GM12878 (cell line): ENCODE measurements at regions not wholly inside any gene's neighbourhood (a gene's known extent, or its start where the extent isn't known, plus 50 kb on each side); places are given as distances from the start of the nearest gene placed in this dataset.
"Not testable (repeated sequence)": the region's sequence is repeated elsewhere in the genome, so short reads cannot be mapped to it uniquely, and the experiment has no call there.

Experiments used
- ATAC-seq: fragments of 200-7000 bp; cut with Tn5 transposase; 3 replicates; pipeline ENCODE4 v1.9.1; 2020; ENCODE audit warnings: mild to moderate bottlenecking, moderate library complexity
- BruUV-seq: library from RNA; stranded (reverse); fragments of 400-500 nt; replicated peaks from 2 replicates; lab custom pipeline; 2021; lab: Mats Ljungman, UMichigan
- CTCF ChIA-PET: fragments of 300-600 bp; sonication (Branson Sonifier 250); formaldehyde crosslinking; extraction: SDS; loops from one replicate; lab custom pipeline; 2021; ENCODE audit warnings: inconsistent platforms; lab: Yijun Ruan, JAX
- POLR2A ChIA-PET: fragments of 350-600 bp; formaldehyde crosslinking; extraction: SDS; loops from one replicate; lab custom pipeline; 2021; ENCODE audit warnings: inconsistent platforms; lab: Charles Lee
- RAD21 ChIA-PET: fragments of 300-600 bp; sonication (Branson Sonifier 250); formaldehyde crosslinking; loops from one replicate; lab custom pipeline; 2023; ENCODE audit warnings: antibody characterized with exemption; ENCODE audit not compliant: unreplicated experiment; lab: Charles Lee
- SMC1A ChIA-PET: fragments of 300-600 bp; sonication (Branson Sonifier 250); formaldehyde crosslinking; loops from one replicate; lab custom pipeline; 2023; ENCODE audit not compliant: unreplicated experiment, uncharacterized antibody; lab: Charles Lee
- DNase-seq: peaks from one replicate; pipeline ENCODE4 v3.0.0-alpha.2; 2011; ENCODE audit warnings: low read depth, low spot score
- FAIRE-seq: peaks from 3 replicates; lab custom pipeline; 2011; peaks lifted over from hg19 to GRCh38; lab: Jason Lieb, UNC
- H2AFZ ChIP-seq: 2 replicates; pipeline ENCODE4 v1.6.0; 2011; ENCODE audit warnings: low read depth, low read length, control low read depth; ENCODE audit not compliant: control insufficient read depth
- H3K27ac ChIP-seq: 2 replicates; pipeline ENCODE4 v1.5.1; 2011; ENCODE audit warnings: control low read depth; ENCODE audit not compliant: control insufficient read depth, insufficient read depth
- H3K27me3 ChIP-seq, 2 experiments: replicated peaks in 1 of 2; 2 replicates each; pipeline versions ENCODE4 v1.6.0 to v1.6.1; 2011; ENCODE audit warnings: low read length in 1 of 2; ENCODE audit not compliant: control insufficient read depth in 2 of 2, insufficient read depth in 2 of 2
- H3K36me3 ChIP-seq, 2 experiments: 2 replicates each; pipeline ENCODE4 v1.5.1; 2011; ENCODE audit warnings: low read length in 1 of 2; ENCODE audit not compliant: control insufficient read depth in 2 of 2, insufficient read depth in 2 of 2
- H3K4me1 ChIP-seq: 2 replicates; pipeline ENCODE4 v1.6.1; 2011; ENCODE audit warnings: mild to moderate bottlenecking, low read length, moderate library complexity, mixed read lengths; ENCODE audit not compliant: control insufficient read depth, insufficient read depth
- H3K4me2 ChIP-seq: 2 replicates; pipeline ENCODE4 v1.6.0; 2011; ENCODE audit warnings: control low read depth; ENCODE audit not compliant: control insufficient read depth, insufficient read depth
- H3K4me3 ChIP-seq: fragments of 200-600 bp; sonication (generic); 2 replicates; pipeline ENCODE4 v1.5.1; 2016
- H3K79me2 ChIP-seq: 2 replicates; pipeline ENCODE4 v1.6.0; 2011; ENCODE audit warnings: low read length; ENCODE audit not compliant: control insufficient read depth, insufficient read depth
- H3K9ac ChIP-seq: 2 replicates; pipeline ENCODE4 v1.8.0; 2011; ENCODE audit warnings: low read length, control low read depth, mixed read lengths; ENCODE audit not compliant: control insufficient read depth, insufficient read depth
- H3K9me3 ChIP-seq: replicated peaks from 3 replicates; pipeline ENCODE4 v1.5.1; 2011; ENCODE audit warnings: mild to moderate bottlenecking, low read length; ENCODE audit not compliant: control insufficient read depth, insufficient read depth
- H4K20me1 ChIP-seq: 2 replicates; pipeline ENCODE4 v1.6.0; 2011; ENCODE audit not compliant: control insufficient read depth, insufficient read depth
- JUND ChIP-seq: IDR thresholded peaks from 2 replicates; pipeline ENCODE4 v1.6.1; 2012; ENCODE audit warnings: low read depth, mild to moderate bottlenecking, low read length, improper control_type of control experiment, moderate library complexity
- SIX5 ChIP-seq: IDR thresholded peaks from 2 replicates; pipeline ENCODE4 v1.6.1; 2011; ENCODE audit warnings: mild to moderate bottlenecking, low read depth, low read length, moderate library complexity; ENCODE audit not compliant: severe bottlenecking
- ZNF274 ChIP-seq: IDR thresholded peaks from one replicate; pipeline ENCODE4 v1.8.0; 2011; ENCODE audit not compliant: insufficient read length, insufficient read depth
- WGBS: methylation state at CpG from one replicate; pipeline ENCODE4 v1.1.6; 2016; ENCODE audit warnings: low lambda C conversion rate; ENCODE audit not compliant: insufficient replicate concordance, insufficient coverage; ENCODE audit errors: missing lambda C conversion rate; 5-methylcytosine and 5-hydroxymethylcytosine counted together
- in situ Hi-C: fragments of 300-500 bp; cut with MboI; formaldehyde crosslinking; loops from 9 replicates; pipeline ENCODE4 v1.14.3; 2018; ENCODE audit warnings: mixed read lengths
- intact Hi-C: fragments of 100-400 bp; cut with micrococcal nuclease; formaldehyde crosslinking; loops from one replicate; pipeline ENCODE4 v1.14.2; 2022; ENCODE audit not compliant: unreplicated experiment

DNA sequence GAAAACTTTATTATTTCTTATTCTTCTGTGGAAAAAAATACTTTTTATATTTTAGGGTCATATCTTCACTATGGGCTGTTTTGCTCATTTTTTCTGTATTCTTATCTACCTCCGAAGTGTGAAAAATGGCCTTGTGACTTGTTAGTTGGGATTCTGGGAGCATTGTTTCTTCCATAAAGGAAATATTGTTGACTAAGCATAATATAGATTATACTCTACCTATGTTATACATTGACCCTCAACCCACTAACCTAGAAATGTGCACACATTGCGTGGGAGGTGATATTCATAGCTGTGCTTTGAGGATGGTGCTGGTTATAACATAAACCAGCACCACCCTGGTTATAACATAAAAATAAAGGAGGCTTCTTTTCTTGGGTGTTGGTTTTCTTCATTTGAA lies 259.2 kb upstream of the AADAT start:
- FAIRE-seq (no peak), ATAC-seq (no peak)

DNA sequence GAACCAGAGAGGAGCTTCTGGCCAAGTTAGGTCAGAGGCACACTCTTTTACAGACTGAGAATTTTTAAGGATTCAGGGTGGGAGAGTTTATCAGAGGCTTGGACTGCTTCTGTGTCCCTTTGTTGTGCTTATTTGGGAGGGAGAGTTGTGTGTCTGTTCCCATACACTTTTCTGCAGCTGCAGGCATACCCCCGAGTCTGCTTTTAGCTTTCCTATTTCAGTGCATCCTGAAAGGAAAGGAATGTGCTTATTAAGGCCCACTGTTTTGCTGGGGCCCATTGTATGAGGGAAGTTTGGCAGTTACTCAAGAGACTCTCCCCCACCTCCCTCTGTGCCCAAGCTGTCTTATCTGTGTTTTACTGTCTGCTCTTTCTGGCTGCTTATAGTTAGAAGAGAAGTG lies 257.4 kb upstream of the AADAT start:
- H3K36me3 ChIP-seq, H3K4me3 ChIP-seq, H3K79me2 ChIP-seq, RAD21 ChIA-PET, H3K4me1 ChIP-seq, BruUV-seq, H3K9ac ChIP-seq, H3K27me3 ChIP-seq, H3K4me2 ChIP-seq, H2AFZ ChIP-seq, H3K27ac ChIP-seq, FAIRE-seq, ATAC-seq, SMC1A ChIA-PET, DNase-seq, H4K20me1 ChIP-seq, POLR2A ChIA-PET, intact Hi-C loops, H3K9me3 ChIP-seq: not testable (repeated sequence)
- 0% methylated on average over 1 of the region's 1 CpG for WGBS
- CTCF ChIA-PET: interaction anchor here (2.3 kb wide), 1 partner anchor 11 kb away, joined by 5 read pairs; no protein-coding TSS in a partner anchor
- in situ Hi-C loops: loop anchor here (25.0 kb wide), 1 partner anchor 1290 kb away; no protein-coding TSS in a partner anchor

More for the DNA sequence above, 259.2 kb upstream of the AADAT start:
- SMC1A ChIA-PET: no interaction called here
- Histone ChIP-seq H3K9me3 (no peaks in the 10 kb centered on the region), H4K20me1 (no peaks in the 10 kb centered on the region), H3K4me3 (no peak overlapping the region), H3K4me1 (no peaks in the 10 kb centered on the region), H3K4me2 (no peak overlapping the region), H3K27ac (no peak overlapping the region), H3K27me3 (no peaks in the 10 kb centered on the region), H3K79me2 (no peaks in the 10 kb centered on the region), H3K36me3 (no peaks in the 10 kb centered on the region), H2AFZ (no peak overlapping the region), H3K9ac (no peak overlapping the region)
- RAD21 ChIA-PET: no interaction called here
- WGBS: 2% methylated on average over 2 of the region's 2 CpGs
- POLR2A ChIA-PET: no interaction called here
- intact Hi-C loops: no loop called here
- CTCF ChIA-PET: no interaction called here
- DNase-seq: no peak
- TF ChIP-seq ZNF274: no peak
- no peak for TF ChIP-seq JUND
- TF ChIP-seq SIX5: no peak
- BruUV-seq: no TSS peak
- in situ Hi-C loops: loop anchor here (25.0 kb wide), 1 partner anchor 1288 kb away; no protein-coding TSS in a partner anchor
